Panc1 (cell line): ENCODE measurements at regions not wholly inside any gene's neighbourhood (a gene's known extent, or its start where the extent isn't known, plus 50 kb on each side); places are given as distances from the start of the nearest gene placed in this dataset.

Experiments used
- ATAC-seq: fragments of 200-7000 bp; cut with Tn5 transposase; 2 replicates; pipeline ENCODE4 v1.9.1; 2020; ENCODE audit warnings: mild to moderate bottlenecking, moderate library complexity
- BruUV-seq: library from RNA; stranded (reverse); fragments of 400-500 nt; replicated peaks from 2 replicates; lab custom pipeline; 2021; lab: Mats Ljungman, UMichigan
- CTCF ChIA-PET: fragments of 300-600 bp; sonication (Branson Sonifier 250); formaldehyde crosslinking; loops from one replicate; lab custom pipeline; 2022; ENCODE audit warnings: antibody characterized with exemption; lab: Charles Lee
- POLR2A ChIA-PET: fragments of 300-600 bp; sonication (Branson Sonifier 250); formaldehyde crosslinking; loops from one replicate; lab custom pipeline; 2022; ENCODE audit warnings: antibody characterized with exemption; lab: Charles Lee
- DNase-seq: peaks from one replicate; pipeline ENCODE4 v3.0.0-alpha.2; 2010; ENCODE audit warnings: low read depth, low spot score
- H3K27ac ChIP-seq: 2 replicates; pipeline ENCODE4 v1.5.1; 2011; ENCODE audit warnings: mild to moderate bottlenecking, low read length, inconsistent platforms
- H3K27me3 ChIP-seq: fragments of 200-500 bp; sonication (Bioruptor generic); 2 replicates; pipeline ENCODE4 v1.6.0; 2014; ENCODE audit warnings: low read length, inconsistent platforms; ENCODE audit not compliant: control insufficient read depth, insufficient read depth
- H3K36me3 ChIP-seq: fragments of 200-500 bp; sonication (Bioruptor generic); 2 replicates; pipeline ENCODE4 v1.5.1; 2014; ENCODE audit warnings: inconsistent platforms, mild to moderate bottlenecking, low read length, moderate library complexity; ENCODE audit not compliant: control insufficient read depth, insufficient read depth
- H3K4me1 ChIP-seq: 2 replicates; pipeline ENCODE4 v1.5.1; 2011; ENCODE audit warnings: inconsistent platforms, mild to moderate bottlenecking, low read length, moderate library complexity; ENCODE audit not compliant: control insufficient read depth, insufficient read depth
- H3K4me3 ChIP-seq, 2 experiments: 2 replicates each; pipeline ENCODE4 v1.5.1; 2011 to 2012; ENCODE audit warnings: low read depth in 2 of 2, low read length in 2 of 2, mild to moderate bottlenecking in 2 of 2, inconsistent platforms in 1 of 2, moderate library complexity in 1 of 2
- H3K9me3 ChIP-seq: fragments of 200-500 bp; sonication (Bioruptor generic); 2 replicates; pipeline ENCODE4 v1.5.1; 2014; ENCODE audit warnings: low read depth, mild to moderate bottlenecking, inconsistent platforms, low read length, moderate library complexity; ENCODE audit not compliant: control insufficient read depth, insufficient read depth
- CTCF ChIP-seq: fragments of 450-650 bp; IDR thresholded peaks from 2 replicates; pipeline ENCODE4 v1.5.1; 2017; ENCODE audit warnings: mild to moderate bottlenecking
- POLR2AphosphoS5 ChIP-seq: IDR thresholded peaks from 2 replicates; pipeline ENCODE4 v1.6.1; 2012; ENCODE audit warnings: mild to moderate bottlenecking, low read depth, low read length, moderate library complexity
- SIN3A ChIP-seq: IDR thresholded peaks from 2 replicates; pipeline ENCODE4 v1.6.1; 2012; ENCODE audit warnings: low read depth, mild to moderate bottlenecking, low read length, moderate library complexity, borderline replicate concordance; ENCODE audit not compliant: insufficient read depth
- TCF7L2 ChIP-seq: IDR thresholded peaks from 2 replicates; pipeline ENCODE4 v1.6.1; 2011; ENCODE audit warnings: mild to moderate bottlenecking, low read depth, low read length, inconsistent platforms
- in situ Hi-C: cut with HindIII; loops from 2 replicates; pipeline ENCODE4 v1.10.0; 2016; ENCODE audit warnings: low sequenced_read_pairs, low pct_unique_long_range_greater_than_20kb
- intact Hi-C: fragments of 100-400 bp; cut with micrococcal nuclease; formaldehyde crosslinking; loops from one replicate; pipeline ENCODE4 v1.10.0; 2022; ENCODE audit not compliant: unreplicated experiment
- TF ChIP-seq, protein P1 (sequence below), 2 experiments: IDR thresholded peaks; 2 replicates each; pipeline ENCODE4 v1.6.1; 2011 to 2012; ENCODE audit warnings: low read depth in 2 of 2, control low read depth in 1 of 2, low read length in 1 of 2, mild to moderate bottlenecking in 1 of 2, moderate library complexity in 1 of 2; ENCODE audit not compliant: insufficient read depth in 1 of 2

- no peak for TF ChIP-seq CTCF
- no peak for TF ChIP-seq TCF7L2
- TF ChIP-seq SIN3A, result no peak
- TF ChIP-seq, protein P1, sequence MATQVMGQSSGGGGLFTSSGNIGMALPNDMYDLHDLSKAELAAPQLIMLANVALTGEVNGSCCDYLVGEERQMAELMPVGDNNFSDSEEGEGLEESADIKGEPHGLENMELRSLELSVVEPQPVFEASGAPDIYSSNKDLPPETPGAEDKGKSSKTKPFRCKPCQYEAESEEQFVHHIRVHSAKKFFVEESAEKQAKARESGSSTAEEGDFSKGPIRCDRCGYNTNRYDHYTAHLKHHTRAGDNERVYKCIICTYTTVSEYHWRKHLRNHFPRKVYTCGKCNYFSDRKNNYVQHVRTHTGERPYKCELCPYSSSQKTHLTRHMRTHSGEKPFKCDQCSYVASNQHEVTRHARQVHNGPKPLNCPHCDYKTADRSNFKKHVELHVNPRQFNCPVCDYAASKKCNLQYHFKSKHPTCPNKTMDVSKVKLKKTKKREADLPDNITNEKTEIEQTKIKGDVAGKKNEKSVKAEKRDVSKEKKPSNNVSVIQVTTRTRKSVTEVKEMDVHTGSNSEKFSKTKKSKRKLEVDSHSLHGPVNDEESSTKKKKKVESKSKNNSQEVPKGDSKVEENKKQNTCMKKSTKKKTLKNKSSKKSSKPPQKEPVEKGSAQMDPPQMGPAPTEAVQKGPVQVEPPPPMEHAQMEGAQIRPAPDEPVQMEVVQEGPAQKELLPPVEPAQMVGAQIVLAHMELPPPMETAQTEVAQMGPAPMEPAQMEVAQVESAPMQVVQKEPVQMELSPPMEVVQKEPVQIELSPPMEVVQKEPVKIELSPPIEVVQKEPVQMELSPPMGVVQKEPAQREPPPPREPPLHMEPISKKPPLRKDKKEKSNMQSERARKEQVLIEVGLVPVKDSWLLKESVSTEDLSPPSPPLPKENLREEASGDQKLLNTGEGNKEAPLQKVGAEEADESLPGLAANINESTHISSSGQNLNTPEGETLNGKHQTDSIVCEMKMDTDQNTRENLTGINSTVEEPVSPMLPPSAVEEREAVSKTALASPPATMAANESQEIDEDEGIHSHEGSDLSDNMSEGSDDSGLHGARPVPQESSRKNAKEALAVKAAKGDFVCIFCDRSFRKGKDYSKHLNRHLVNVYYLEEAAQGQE (IDR thresholded peaks at IDR 0.05; ENCODE audit: insufficient read depth in 1 of 2, low read depth in 2 of 2, low read length in 1 of 2), result no peak
- TF ChIP-seq POLR2AphosphoS5, result no peak
- no peaks in the 10 kb centered on the region for H3K9me3 ChIP-seq
- no TSS peak for BruUV-seq
- no peak overlapping the region for H3K4me3 ChIP-seq
- H3K27ac ChIP-seq, result no peak overlapping the region
- H3K27me3 ChIP-seq, result no peaks in the 10 kb centered on the region
- in situ Hi-C loops, result no loop called here
- POLR2A ChIA-PET, result no interaction called here
- CTCF ChIA-PET, result no interaction called here
- DNase-seq (no peak), ATAC-seq (no peak)
- H3K36me3 ChIP-seq, result no peaks in the 10 kb centered on the region
- no peaks in the 10 kb centered on the region for H3K4me1 ChIP-seq
- intact Hi-C loops, result no loop called here
Observed at GRCh38 chr2:19128148-19128547, 230.3 kb downstream of the OSR1 start.

- Histone ChIP-seq H3K4me1 (no peaks in the 10 kb centered on the region), H3K9me3 (no peaks in the 10 kb centered on the region), H3K36me3 (no peaks in the 10 kb centered on the region), H3K27me3 (no peaks in the 10 kb centered on the region), H3K4me3 (no peak overlapping the region), H3K27ac (no peak overlapping the region)
- in situ Hi-C loops, result no loop called here
- no peak for TF ChIP-seq POLR2AphosphoS5
- no peak for DNase-seq
- no peak for ATAC-seq
- no TSS peak for BruUV-seq
- ChIA-PET CTCF (no interaction called here), POLR2A (no interaction called here)
- intact Hi-C loops, result no loop called here
Observed at GRCh38 chr2:19127616-19128015, 230.8 kb downstream of the OSR1 start.

DNA sequence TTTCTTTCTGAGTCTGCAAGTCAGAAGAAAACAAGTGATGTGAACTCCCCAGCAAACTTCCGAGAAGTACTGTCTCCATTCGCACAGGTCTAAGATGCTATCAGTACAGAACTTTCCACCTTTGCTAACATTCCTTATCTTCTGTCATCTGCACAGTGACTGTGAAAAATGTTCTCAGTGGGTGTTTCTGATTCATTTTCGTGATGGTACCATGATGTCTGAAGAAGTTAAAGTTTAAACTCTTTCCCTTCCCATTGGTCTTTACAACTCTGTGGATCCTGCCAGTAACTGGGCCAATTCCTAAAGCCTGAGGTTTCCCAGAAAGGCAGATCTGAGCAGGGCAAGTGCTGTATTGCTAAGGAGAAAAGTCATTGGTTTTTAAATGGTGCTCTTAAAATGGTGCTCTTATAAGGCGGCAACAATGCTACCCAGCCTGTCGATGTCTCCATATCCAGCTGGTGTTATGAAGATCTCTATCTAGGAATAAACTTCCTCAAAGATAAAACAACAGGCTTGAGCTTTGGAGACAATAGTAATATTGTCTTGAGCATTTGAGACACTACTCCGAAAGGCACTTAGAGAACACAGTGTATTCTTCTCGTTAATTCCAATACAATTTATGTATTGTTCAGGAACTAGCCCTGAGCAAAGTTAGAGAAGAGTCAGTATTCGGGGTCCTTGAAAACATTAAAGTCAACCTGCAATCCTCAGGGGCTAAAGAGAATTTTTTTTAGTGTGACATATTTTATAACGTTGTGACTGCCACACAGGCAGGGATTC, 232.3 kb downstream of the OSR1 start:
- POLR2A ChIA-PET, result no interaction called here
- intact Hi-C loops (no loop called here), in situ Hi-C loops (no loop called here)
- Histone ChIP-seq H3K27me3 (no peaks in the 10 kb centered on the region), H3K4me3 (no peak overlapping the region), H3K36me3 (no peaks in the 10 kb centered on the region), H3K9me3 (no peaks in the 10 kb centered on the region), H3K4me1 (no peaks in the 10 kb centered on the region), H3K27ac (no peak overlapping the region)
- CTCF ChIA-PET, result no interaction called here
- ATAC-seq (no peak), DNase-seq (no peak)
- no TSS peak for BruUV-seq
- TF ChIP-seq POLR2AphosphoS5 (no peak), CTCF (no peak), SIN3A (no peak), TCF7L2 (no peak)
- TF ChIP-seq, protein P1 (IDR thresholded peaks at IDR 0.05; ENCODE audit: insufficient read depth in 1 of 2, low read depth in 2 of 2, low read length in 1 of 2), result no peak
